Thymus (tissue), 11 donors: ENCODE measurements at regions not wholly inside any gene's neighbourhood (a gene's known extent, or its start where the extent isn't known, plus 50 kb on each side); places are given as distances from the start of the nearest gene placed in this dataset.
A peak's percentile ranks its signal among the peaks of the same experiment; 100 is the strongest.
"Not testable (repeated sequence)": the region's sequence is repeated elsewhere in the genome, so short reads cannot be mapped to it uniquely, and the experiment has no call there.

Experiments used
- DNase-seq, 9 donors: peaks; one replicate each; pipeline ENCODE4 v3.0.0-alpha.2; 2013; ENCODE audit warnings: low spot score in 9 of 9, low read depth in 6 of 9, missing footprints in 1 of 9
- H3K27ac ChIP-seq, 2 donors: one replicate each; pipeline ENCODE4 v1.5.1; 2013; ENCODE audit warnings: control low read depth in 1 of 2, low read depth in 1 of 2, low read length in 1 of 2, mild to moderate bottlenecking in 1 of 2, moderate library complexity in 1 of 2
- H3K27me3 ChIP-seq, 2 donors: one replicate each; pipeline ENCODE4 v1.5.1; 2013; ENCODE audit warnings: low read length in 1 of 2; ENCODE audit not compliant: control insufficient read depth in 2 of 2, insufficient read depth in 1 of 2
- H3K36me3 ChIP-seq, 2 donors: one replicate each; pipeline ENCODE4 v1.5.1; 2013; ENCODE audit warnings: low read length in 1 of 2, mild to moderate bottlenecking in 1 of 2, moderate library complexity in 1 of 2; ENCODE audit not compliant: control insufficient read depth in 2 of 2, insufficient read depth in 2 of 2
- H3K4me1 ChIP-seq, 2 donors: one replicate each; pipeline ENCODE4 v1.5.1; 2013; ENCODE audit warnings: low read length in 2 of 2; ENCODE audit not compliant: control insufficient read depth in 2 of 2, insufficient read depth in 2 of 2
- H3K4me3 ChIP-seq, 2 donors: one replicate each; pipeline ENCODE4 v1.5.1; 2013; ENCODE audit warnings: low read length in 2 of 2, control low read depth in 1 of 2, mild to moderate bottlenecking in 1 of 2
- H3K9me3 ChIP-seq, 2 donors: one replicate each; pipeline ENCODE4 v1.5.1; 2013; ENCODE audit warnings: low read length in 1 of 2, mild to moderate bottlenecking in 1 of 2; ENCODE audit not compliant: control insufficient read depth in 2 of 2, insufficient read depth in 1 of 2
- WGBS: extraction: QIAGEN DNeasy Blood & Tissue Kit; methylation state at CpG from one replicate; pipeline ENCODE4 v1.1.7; 2013; 5-methylcytosine and 5-hydroxymethylcytosine counted together
- donor health status: healthy.

DNA sequence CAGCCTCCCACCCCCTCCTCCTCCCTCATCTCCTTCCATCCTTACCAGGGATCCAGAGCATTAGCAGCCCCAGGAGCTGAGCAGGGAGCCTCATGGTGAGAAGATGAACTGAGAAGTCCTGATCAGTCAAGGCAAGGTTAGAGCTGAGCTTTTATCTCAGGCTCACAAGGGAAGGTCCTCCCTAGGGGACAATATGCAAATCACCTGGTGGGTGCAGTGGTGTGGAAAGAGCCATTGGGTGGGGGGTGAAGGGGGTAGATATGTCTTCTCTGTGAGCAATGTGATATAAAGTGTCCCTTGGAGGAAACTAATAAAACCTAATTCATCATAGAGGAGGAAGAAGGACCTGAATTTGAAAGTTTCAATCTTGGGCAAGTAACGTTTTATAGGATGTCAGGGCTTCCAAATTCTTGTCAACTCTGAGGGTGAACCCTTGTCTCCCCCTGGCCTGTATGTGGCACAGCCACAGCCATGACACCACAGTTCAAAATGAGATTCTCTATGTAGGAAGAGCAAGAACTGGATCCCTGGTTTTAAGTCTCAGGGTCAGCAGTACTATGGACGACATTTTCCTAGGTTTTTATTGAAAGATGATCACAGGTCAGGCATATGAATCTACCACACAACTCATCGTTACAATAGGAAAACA, 543.5 kb downstream of the RPIA start:
- 85% methylated on average over 1 of the region's 3 CpGs for WGBS
- not testable (repeated sequence) for H3K27ac ChIP-seq, H3K36me3 ChIP-seq, H3K27me3 ChIP-seq, H3K4me1 ChIP-seq, DNase-seq, H3K9me3 ChIP-seq, H3K4me3 ChIP-seq

DNA sequence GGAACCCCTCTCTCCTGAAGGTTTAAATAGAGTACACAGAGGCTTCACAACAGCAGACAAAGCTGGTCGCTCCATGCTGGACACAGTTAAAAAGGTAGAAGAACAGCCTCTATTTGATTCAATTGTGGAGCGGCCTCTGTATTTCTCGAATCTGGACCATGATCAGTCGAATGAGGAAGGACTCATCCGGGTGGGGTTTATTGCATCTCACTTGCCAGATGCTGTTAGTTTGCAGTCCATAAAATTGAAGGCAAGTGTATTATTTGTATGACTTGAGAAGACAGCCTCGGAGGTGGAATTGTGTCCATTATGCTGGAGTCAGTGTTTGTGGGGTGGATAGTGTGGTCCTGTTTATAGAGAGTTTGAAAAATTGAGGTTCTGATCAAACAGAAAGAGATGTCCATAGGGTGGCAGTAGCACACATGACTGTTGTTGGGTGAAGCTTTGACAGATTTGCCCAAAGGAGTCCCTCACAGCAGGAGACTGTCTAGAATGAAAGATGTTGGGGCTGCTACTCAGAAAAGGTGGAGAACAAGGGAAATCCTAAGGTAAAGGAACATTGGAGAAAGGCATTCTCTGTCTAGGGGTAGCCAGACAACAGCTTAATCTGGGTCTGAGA, 545.5 kb downstream of the RPIA start:
- not testable (repeated sequence) for DNase-seq, H3K27me3 ChIP-seq, H3K36me3 ChIP-seq, H3K9me3 ChIP-seq, H3K27ac ChIP-seq, H3K4me3 ChIP-seq, H3K4me1 ChIP-seq
- no CpG with 5 or more reads among the region's 6 CpGs for WGBS

DNA sequence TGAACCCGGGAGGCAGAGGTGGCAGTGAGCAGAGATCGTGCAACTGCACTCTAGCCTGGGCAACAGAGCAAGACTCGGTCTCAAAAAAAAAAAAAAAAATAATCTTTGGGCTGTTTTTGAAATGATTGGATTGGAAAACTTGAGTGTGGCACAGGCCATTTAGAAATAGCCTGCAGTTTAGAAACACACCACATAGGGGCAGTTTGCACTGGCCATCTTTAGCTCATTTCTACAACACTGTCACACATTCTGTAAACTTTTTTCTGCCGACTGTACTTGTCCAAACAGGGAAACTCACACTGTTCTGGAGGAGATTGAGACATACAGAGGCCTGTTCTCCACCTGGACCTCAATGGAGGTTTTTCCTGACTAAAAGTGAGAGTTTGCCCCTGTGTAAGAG, 546.3 kb downstream of the RPIA start:
- not testable (repeated sequence) for H3K9me3 ChIP-seq, H3K27ac ChIP-seq, DNase-seq, H3K4me3 ChIP-seq, H3K27me3 ChIP-seq, H3K4me1 ChIP-seq, H3K36me3 ChIP-seq
- 100% methylated on average over 1 of the region's 4 CpGs for WGBS

DNA sequence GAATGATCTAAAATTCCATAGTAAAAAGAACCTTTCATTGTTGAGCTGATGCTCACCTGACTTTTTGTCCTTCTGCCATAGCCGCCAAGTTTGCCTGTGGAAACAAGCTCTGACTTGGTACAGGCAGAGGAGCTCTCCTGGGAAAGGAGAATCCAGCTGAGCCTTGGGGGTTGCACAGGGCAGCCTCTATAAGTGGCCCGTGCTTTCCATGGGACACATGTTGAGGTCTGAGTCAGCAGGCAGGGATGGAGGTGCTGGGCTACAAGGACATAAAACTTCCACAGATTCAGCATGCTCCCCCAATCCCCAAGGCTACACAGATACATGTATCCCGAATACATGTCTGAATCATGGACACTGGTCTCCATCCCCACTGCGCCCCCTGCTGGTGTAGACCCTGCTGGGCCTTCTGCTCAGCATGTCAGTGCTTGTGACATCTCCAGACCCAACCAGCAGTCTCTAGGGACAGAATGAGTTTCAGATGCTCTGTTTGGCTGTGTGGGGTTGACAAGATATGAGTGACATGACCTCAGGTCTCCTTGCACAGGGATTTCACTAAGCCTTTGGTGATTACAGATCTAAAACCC, 551.7 kb downstream of the RPIA start:
- not testable (repeated sequence) for H3K36me3 ChIP-seq, H3K9me3 ChIP-seq, H3K4me1 ChIP-seq, H3K27me3 ChIP-seq, H3K4me3 ChIP-seq, H3K27ac ChIP-seq, DNase-seq
- 86% methylated on average over 4 of the region's 4 CpGs for WGBS

DNA sequence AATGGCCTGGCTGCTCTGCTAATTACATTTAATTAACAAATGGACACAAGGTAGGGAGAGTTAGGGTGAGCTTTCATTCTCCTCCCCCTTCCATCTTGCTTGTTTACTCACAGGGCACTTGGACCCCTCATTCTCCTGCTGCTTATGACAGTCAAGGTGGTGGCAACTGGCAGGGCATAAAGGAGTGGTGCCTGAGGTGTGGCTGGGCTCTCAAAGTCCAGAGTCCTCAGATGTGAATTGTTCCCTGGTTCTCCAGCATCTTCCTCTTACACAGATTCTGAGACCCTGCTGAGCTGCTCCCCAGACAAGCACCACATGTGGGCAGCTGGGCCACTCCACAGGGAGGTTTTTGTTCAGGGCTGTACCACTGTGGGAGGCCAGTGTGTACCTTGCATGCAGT, 552.9 kb downstream of the RPIA start:
- H3K36me3 ChIP-seq, H3K4me1 ChIP-seq, DNase-seq, H3K9me3 ChIP-seq, H3K27me3 ChIP-seq, H3K4me3 ChIP-seq, H3K27ac ChIP-seq: not testable (repeated sequence)

DNA sequence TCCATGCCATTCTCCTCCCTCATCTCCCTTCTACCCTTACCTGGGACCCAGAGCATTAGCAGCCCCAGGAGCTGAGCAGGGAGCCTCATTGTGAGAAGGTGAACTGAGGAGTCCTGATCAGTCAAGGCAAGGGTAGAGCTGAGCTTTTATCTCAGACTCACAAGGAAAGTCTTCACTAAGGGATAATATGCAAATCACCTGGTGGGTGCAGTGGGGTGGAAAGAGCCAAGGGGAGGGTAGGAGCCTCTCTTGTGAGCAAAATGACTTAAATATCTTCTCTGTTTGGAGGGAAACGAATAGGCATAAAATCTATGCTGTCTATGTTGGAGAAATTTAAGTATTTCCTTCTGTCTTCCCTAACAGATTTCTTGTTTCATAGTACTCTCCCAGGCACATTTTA, 554.0 kb downstream of the RPIA start:
- not testable (repeated sequence) for H3K27ac ChIP-seq, H3K36me3 ChIP-seq, H3K27me3 ChIP-seq, DNase-seq, H3K4me1 ChIP-seq, H3K9me3 ChIP-seq, H3K4me3 ChIP-seq
- WGBS: 55% methylated on average over 1 of the region's 1 CpG

DNA sequence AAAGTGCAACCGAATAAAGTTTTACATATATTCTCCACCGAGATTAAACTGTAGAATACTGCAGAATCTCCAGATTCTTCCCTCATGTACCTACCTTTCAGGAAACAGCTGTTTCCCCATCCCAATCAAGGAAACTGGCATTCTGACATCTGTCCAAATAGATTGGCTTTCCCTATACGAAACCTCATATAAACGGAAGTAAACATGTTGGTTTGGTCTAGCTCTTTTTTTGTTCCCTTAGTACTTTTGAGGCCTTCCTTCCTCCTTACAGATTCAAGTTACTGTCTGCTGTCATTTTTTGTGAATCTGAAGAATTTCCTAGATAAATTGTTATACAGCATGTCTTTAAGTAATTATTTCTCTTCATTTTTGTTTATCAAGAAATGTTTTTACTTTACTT, 554.6 kb downstream of the RPIA start:
- not testable (repeated sequence) for H3K4me1 ChIP-seq, H3K27ac ChIP-seq, H3K36me3 ChIP-seq, H3K9me3 ChIP-seq, H3K4me3 ChIP-seq, H3K27me3 ChIP-seq
- whole genome bisulfite sequencing: 17% methylated on average over 3 of the region's 4 CpGs
- peak in 1 of 9 donors; percentile 31 for DNase-seq

DNA sequence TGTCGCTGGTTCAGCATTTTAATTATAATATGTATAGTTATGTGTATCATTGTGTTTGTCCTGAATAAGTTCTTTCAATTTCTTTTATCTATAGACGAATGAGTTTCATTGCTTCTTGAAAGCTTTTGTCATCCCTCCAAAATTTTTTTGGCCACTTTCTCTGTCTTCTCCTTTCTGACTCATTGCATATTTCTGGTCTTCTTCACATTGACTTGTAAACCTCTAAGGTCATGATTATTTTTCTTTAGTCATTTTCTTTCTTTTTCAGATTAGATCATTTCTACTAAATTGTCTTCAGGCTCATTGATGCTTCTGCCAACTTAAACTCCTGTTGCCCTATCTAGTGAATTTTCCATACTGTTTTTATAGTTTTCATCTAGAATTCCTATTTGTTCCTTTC, 555.1 kb downstream of the RPIA start:
- DNase-seq, H3K36me3 ChIP-seq, H3K27ac ChIP-seq, H3K9me3 ChIP-seq, H3K4me3 ChIP-seq, H3K4me1 ChIP-seq, H3K27me3 ChIP-seq: not testable (repeated sequence)
- 76% methylated on average over 2 of the region's 2 CpGs for WGBS

DNA sequence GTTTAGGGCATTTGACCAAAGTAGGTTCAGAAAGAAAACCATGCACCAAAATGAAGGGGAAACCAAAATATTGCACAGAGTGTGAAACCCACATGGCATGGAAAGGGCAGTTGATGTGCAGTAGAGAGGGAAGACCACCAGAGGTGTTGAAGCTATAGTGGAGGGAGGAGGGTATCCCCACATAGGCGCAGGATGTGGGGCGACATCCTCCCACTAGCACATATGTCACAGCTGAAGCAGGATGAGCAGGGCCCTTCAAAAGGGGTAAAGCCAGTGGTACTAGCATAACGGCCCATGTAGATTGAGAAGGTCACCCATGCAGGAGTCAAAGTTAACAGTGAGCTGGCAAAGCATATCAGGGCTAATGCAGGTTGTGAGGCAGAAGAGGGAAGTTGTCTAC, 563.5 kb downstream of the RPIA start:
- not testable (repeated sequence) for H3K36me3 ChIP-seq, DNase-seq, H3K4me1 ChIP-seq, H3K9me3 ChIP-seq, H3K27ac ChIP-seq, H3K4me3 ChIP-seq, H3K27me3 ChIP-seq
- WGBS: 95% methylated on average over 3 of the region's 3 CpGs
